K562 (cell line): ENCODE measurements at regions not wholly inside any gene's neighbourhood (a gene's known extent, or its start where the extent isn't known, plus 50 kb on each side); places are given as distances from the start of the nearest gene placed in this dataset.

Source experiments
- ATAC-seq: fragments of 200-7000 bp; cut with Tn5 transposase; 3 replicates; pipeline ENCODE4 v1.9.1; 2020; ENCODE audit warnings: moderate library complexity
- BruUV-seq: library from RNA; stranded (reverse); fragments of 400-500 nt; replicated peaks from 2 replicates; lab custom pipeline; 2021; lab: Mats Ljungman, UMichigan
- CTCF ChIA-PET: fragments of 300-600 bp; formaldehyde crosslinking; extraction: SDS; loops from one replicate; lab custom pipeline; 2021; ENCODE audit warnings: low intra/inter-chr PET ratio; lab: Yijun Ruan, JAX
- POLR2A ChIA-PET: fragments of 300-600, 350-650 bp; sonication (Branson Sonifier 250); formaldehyde crosslinking; extraction: SDS; loops from one replicate; lab custom pipeline; 2021; ENCODE audit warnings: antibody characterized with exemption, inconsistent platforms; lab: Yijun Ruan, JAX
- DNase-seq, 4 experiments: peaks; one replicate each; pipeline versions ENCODE4 v3.0.0 to v3.0.0-alpha.2; 2011 to 2018; ENCODE audit warnings: low spot score in 3 of 4, mixed read lengths in 3 of 4; ENCODE audit errors: extremely low read depth in 1 of 4
- FAIRE-seq: peaks from 2 replicates; lab custom pipeline; 2011; peaks lifted over from hg19 to GRCh38; lab: Jason Lieb, UNC
- H2AFZ ChIP-seq: 2 replicates; pipeline ENCODE4 v1.6.0; 2011; ENCODE audit warnings: low read depth, low read length, control low read depth, inconsistent platforms
- H3K27ac ChIP-seq: fragments of 200-600 bp; 3 replicates; pipeline ENCODE4 v1.8.0; 2011; ENCODE audit warnings: low read depth, mild to moderate bottlenecking, control low read depth, inconsistent platforms, low read length, moderate library complexity, mixed read lengths; ENCODE audit errors: extremely low read depth
- H3K27me3 ChIP-seq, 2 experiments: fragments of 300-600 bp in 1 of 2; 2 replicates in 1 of 2; 3 replicates in 1 of 2; pipeline versions ENCODE4 v1.6.0 to v1.8.0; 2011; ENCODE audit warnings: inconsistent platforms in 2 of 2, low read length in 2 of 2, mild to moderate bottlenecking in 1 of 2, mixed read lengths in 1 of 2, moderate library complexity in 1 of 2; ENCODE audit not compliant: control insufficient read depth in 2 of 2, insufficient read depth in 2 of 2
- H3K36me3 ChIP-seq: fragments of 300-600 bp; 3 replicates; pipeline ENCODE4 v1.8.0; 2011; ENCODE audit warnings: mild to moderate bottlenecking, low read length, inconsistent platforms; ENCODE audit not compliant: control insufficient read depth, insufficient read depth
- H3K4me1 ChIP-seq, 2 experiments: fragments of 200-600 bp in 1 of 2; replicated peaks in 1 of 2; 2 replicates in 1 of 2; 3 replicates in 1 of 2; pipeline versions ENCODE4 v1.5.1 to v1.8.0; 2011; ENCODE audit warnings: inconsistent platforms in 2 of 2, low read length in 2 of 2, mild to moderate bottlenecking in 1 of 2, mixed read lengths in 1 of 2, moderate library complexity in 1 of 2; ENCODE audit not compliant: control insufficient read depth in 2 of 2, insufficient read depth in 2 of 2
- H3K4me2 ChIP-seq: 2 replicates; pipeline ENCODE4 v1.6.1; 2011; ENCODE audit warnings: low read length, control low read depth, inconsistent platforms, mixed read lengths; ENCODE audit not compliant: insufficient read depth
- H3K4me3 ChIP-seq: fragments of 200-600 bp; sonication (generic), shearing (Covaris generic); 2 replicates; pipeline ENCODE4 v1.5.1; 2016; ENCODE audit warnings: control low read depth, inconsistent platforms
- H3K79me2 ChIP-seq: fragments of 200-600 bp; 3 replicates; pipeline ENCODE4 v1.8.0; 2011; ENCODE audit warnings: low read length, inconsistent platforms; ENCODE audit not compliant: control insufficient read depth, insufficient read depth
- H3K9ac ChIP-seq, 2 experiments: 2 replicates each; pipeline versions ENCODE4 v1.6.0 to v1.6.1; 2011; ENCODE audit warnings: low read depth in 2 of 2, low read length in 2 of 2, control low read depth in 1 of 2, inconsistent platforms in 1 of 2, mild to moderate bottlenecking in 1 of 2, mixed read lengths in 1 of 2; ENCODE audit not compliant: insufficient read depth in 1 of 2
- H3K9me1 ChIP-seq: one replicate; pipeline ENCODE4 v1.6.0; 2011; ENCODE audit warnings: inconsistent platforms, mild to moderate bottlenecking, low read length, moderate library complexity; ENCODE audit not compliant: control insufficient read depth, insufficient read depth
- H3K9me3 ChIP-seq: replicated peaks from 2 replicates; pipeline ENCODE4 v1.5.1; 2011; ENCODE audit warnings: low read depth, low read length, inconsistent platforms; ENCODE audit not compliant: control insufficient read depth, insufficient read depth
- H4K20me1 ChIP-seq: replicated peaks from 2 replicates; pipeline ENCODE4 v1.6.1; 2011; ENCODE audit warnings: low read length, inconsistent platforms, mixed read lengths; ENCODE audit not compliant: control insufficient read depth, insufficient read depth
- IFI16 ChIP-seq: fragments of 250-450 bp; sonication (Bioruptor Pico); IDR thresholded peaks from 2 replicates; pipeline ENCODE4 v2.1.2; 2022; ENCODE audit warnings: mild to moderate bottlenecking, inconsistent platforms
- JUNB ChIP-seq: fragments of 450-650 bp; formaldehyde crosslinking; conservative IDR thresholded peaks from 2 replicates; pipeline ENCODE4 v1.4.0; 2020; ENCODE audit warnings: mild to moderate bottlenecking
- PHB2 ChIP-seq: fragments of 450-650 bp; IDR thresholded peaks from 2 replicates; pipeline ENCODE4 v1.6.1; 2017; ENCODE audit warnings: low read depth
- TAF1 ChIP-seq: IDR thresholded peaks from 2 replicates; pipeline ENCODE4 v1.6.1; 2011; ENCODE audit warnings: mild to moderate bottlenecking, low read length, moderate library complexity; ENCODE audit not compliant: insufficient read depth, control insufficient read depth, severe bottlenecking; ENCODE audit errors: extremely low read depth
- ZHX1 ChIP-seq: fragments of 150-350 bp; conservative IDR thresholded peaks from 2 replicates; pipeline ENCODE4 v1.6.1; 2014; ENCODE audit warnings: low read length
- ZNF124 ChIP-seq: sonication (generic); formaldehyde crosslinking; IDR thresholded peaks from 2 replicates; pipeline ENCODE4 v1.8.1; 2022; ENCODE audit warnings: missing genetic modification reagents
- ZNF184 ChIP-seq: sonication (generic); formaldehyde crosslinking; IDR thresholded peaks from 2 replicates; pipeline ENCODE4 v1.5.0; 2020; ENCODE audit warnings: missing genetic modification reagents
- WGBS: fragments of 100-300 bp; shearing (Covaris generic); methylation state at CpG from one replicate; pipeline ENCODE4 v1.1.6; 2016; ENCODE audit warnings: low coverage, mixed read lengths; ENCODE audit not compliant: insufficient coverage; ENCODE audit errors: missing lambda C conversion rate; 5-methylcytosine and 5-hydroxymethylcytosine counted together
- in situ Hi-C: fragments of 300-500 bp; cut with MboI; formaldehyde crosslinking; loops from 4 replicates; pipeline ENCODE4 v1.15.0; 2018; ENCODE audit warnings: inconsistent platforms, mixed read lengths
- intact Hi-C: fragments of 100-400 bp; cut with micrococcal nuclease; formaldehyde crosslinking; loops from 2 replicates; pipeline ENCODE4 v1.14.2; 2022
- TF ChIP-seq, protein P1 (sequence below): fragments of 450-650 bp; IDR thresholded peaks from 2 replicates; pipeline ENCODE4 v1.6.1; 2016; ENCODE audit warnings: mild to moderate bottlenecking
- TF ChIP-seq, protein P2 (sequence below): fragments of 450-650 bp; IDR thresholded peaks from 2 replicates; pipeline ENCODE4 v1.6.1; 2018; ENCODE audit not compliant: partially characterized antibody
- TF ChIP-seq, protein P3 (sequence below): fragments of 250-450 bp; sonication (Bioruptor Pico); IDR thresholded peaks from 2 replicates; pipeline ENCODE4 v1.5.0; 2021

DNA sequence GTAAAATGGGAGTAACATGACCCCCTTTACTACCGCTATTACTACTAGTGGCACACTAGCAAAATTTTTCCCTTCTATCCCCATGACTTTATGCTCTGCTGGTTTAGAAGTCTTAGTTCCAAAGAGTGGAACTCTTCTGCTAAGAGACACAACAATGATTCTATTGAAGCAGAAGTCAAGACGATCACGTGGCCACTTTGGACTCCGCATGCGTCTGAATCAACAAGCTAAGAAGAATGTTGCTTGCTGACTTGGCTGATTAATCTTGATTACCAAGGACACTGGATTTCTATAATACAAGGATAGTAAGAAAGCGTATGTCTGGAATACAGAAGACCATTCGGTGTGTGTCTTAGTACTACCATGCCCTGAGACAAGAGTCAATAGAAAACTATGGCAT, 244.7 kb upstream of the BTBD3 start:
- H3K9me1 ChIP-seq = no peaks in the 10 kb centered on the region
- H3K9ac ChIP-seq = no peak overlapping the region
- no peaks in the 10 kb centered on the region for H3K36me3 ChIP-seq
- no peaks in the 10 kb centered on the region for H3K27me3 ChIP-seq
- FAIRE-seq (no peak), DNase-seq (no peak), ATAC-seq (no peak)
- ChIA-PET POLR2A (no interaction called here), CTCF (no interaction called here)
- H4K20me1 ChIP-seq = no peaks in the 10 kb centered on the region
- WGBS = 2% methylated on average over 6 of the region's 7 CpGs
- BruUV-seq = no TSS peak
- TF ChIP-seq IFI16 (CRISPR knock-in tag) (no peak), ZNF124 (CRISPR knock-in tag) (no peak), ZNF184 (CRISPR knock-in tag) (no peak), PHB2 (no peak), ZHX1 (no peak), TAF1 (no peak), JUNB (CRISPR knock-in tag) (no peak)
- TF ChIP-seq, protein P1, sequence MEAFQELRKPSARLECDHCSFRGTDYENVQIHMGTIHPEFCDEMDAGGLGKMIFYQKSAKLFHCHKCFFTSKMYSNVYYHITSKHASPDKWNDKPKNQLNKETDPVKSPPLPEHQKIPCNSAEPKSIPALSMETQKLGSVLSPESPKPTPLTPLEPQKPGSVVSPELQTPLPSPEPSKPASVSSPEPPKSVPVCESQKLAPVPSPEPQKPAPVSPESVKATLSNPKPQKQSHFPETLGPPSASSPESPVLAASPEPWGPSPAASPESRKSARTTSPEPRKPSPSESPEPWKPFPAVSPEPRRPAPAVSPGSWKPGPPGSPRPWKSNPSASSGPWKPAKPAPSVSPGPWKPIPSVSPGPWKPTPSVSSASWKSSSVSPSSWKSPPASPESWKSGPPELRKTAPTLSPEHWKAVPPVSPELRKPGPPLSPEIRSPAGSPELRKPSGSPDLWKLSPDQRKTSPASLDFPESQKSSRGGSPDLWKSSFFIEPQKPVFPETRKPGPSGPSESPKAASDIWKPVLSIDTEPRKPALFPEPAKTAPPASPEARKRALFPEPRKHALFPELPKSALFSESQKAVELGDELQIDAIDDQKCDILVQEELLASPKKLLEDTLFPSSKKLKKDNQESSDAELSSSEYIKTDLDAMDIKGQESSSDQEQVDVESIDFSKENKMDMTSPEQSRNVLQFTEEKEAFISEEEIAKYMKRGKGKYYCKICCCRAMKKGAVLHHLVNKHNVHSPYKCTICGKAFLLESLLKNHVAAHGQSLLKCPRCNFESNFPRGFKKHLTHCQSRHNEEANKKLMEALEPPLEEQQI = no peak
- TF ChIP-seq, protein P2, sequence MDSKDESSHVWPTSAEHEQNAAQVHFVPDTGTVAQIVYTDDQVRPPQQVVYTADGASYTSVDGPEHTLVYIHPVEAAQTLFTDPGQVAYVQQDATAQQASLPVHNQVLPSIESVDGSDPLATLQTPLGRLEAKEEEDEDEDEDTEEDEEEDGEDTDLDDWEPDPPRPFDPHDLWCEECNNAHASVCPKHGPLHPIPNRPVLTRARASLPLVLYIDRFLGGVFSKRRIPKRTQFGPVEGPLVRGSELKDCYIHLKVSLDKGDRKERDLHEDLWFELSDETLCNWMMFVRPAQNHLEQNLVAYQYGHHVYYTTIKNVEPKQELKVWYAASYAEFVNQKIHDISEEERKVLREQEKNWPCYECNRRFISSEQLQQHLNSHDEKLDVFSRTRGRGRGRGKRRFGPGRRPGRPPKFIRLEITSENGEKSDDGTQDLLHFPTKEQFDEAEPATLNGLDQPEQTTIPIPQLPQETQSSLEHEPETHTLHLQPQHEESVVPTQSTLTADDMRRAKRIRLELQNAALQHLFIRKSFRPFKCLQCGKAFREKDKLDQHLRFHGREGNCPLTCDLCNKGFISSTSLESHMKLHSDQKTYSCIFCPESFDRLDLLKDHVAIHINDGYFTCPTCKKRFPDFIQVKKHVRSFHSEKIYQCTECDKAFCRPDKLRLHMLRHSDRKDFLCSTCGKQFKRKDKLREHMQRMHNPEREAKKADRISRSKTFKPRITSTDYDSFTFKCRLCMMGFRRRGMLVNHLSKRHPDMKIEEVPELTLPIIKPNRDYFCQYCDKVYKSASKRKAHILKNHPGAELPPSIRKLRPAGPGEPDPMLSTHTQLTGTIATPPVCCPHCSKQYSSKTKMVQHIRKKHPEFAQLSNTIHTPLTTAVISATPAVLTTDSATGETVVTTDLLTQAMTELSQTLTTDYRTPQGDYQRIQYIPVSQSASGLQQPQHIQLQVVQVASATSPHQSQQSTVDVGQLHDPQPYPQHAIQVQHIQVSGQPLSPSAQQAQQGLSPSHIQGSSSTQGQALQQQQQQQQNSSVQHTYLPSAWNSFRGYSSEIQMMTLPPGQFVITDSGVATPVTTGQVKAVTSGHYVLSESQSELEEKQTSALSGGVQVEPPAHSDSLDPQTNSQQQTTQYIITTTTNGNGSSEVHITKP = no peak
- TF ChIP-seq, protein P3, sequence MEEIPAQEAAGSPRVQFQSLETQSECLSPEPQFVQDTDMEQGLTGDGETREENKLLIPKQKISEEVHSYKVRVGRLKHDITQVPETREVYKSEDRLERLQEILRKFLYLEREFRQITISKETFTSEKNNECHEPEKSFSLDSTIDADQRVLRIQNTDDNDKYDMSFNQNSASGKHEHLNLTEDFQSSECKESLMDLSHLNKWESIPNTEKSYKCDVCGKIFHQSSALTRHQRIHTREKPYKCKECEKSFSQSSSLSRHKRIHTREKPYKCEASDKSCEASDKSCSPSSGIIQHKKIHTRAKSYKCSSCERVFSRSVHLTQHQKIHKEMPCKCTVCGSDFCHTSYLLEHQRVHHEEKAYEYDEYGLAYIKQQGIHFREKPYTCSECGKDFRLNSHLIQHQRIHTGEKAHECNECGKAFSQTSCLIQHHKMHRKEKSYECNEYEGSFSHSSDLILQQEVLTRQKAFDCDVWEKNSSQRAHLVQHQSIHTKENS (CRISPR knock-in tag) = no peak
- no peak overlapping the region for H3K4me3 ChIP-seq
- no peak overlapping the region for H2AFZ ChIP-seq
- no peak overlapping the region for H3K4me2 ChIP-seq
- H3K27ac ChIP-seq = no peak overlapping the region
- intact Hi-C loops = no loop called here
- no peaks in the 10 kb centered on the region for H3K79me2 ChIP-seq
- in situ Hi-C loops = no loop called here
- H3K9me3 ChIP-seq = no peaks in the 10 kb centered on the region
- H3K4me1 ChIP-seq = no peaks in the 10 kb centered on the region
